ENCODE measurements at regions not wholly inside any gene's neighbourhood (a gene's known extent, or its start where the extent isn't known, plus 50 kb on each side); places are given as distances from the start of the nearest gene placed in this dataset.

DNA sequence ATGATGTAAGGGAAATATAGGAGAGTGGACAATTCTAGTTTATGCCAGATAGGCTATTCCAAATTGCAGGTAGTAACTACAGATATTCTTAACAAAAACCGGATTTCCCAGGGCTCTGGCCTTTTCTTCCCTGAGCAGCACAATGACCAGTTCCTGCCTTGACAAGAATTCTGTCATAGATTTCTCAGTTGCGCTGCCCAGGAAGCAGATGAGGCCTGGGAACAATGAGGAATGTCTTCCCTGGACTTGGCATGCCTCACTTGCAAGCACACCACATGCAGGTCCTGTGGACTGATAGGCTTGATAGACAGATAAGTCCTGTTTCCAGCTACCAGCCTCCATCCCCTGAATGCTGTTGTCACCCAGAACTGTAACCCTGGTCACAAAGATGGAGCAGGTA, 174.5 kb upstream of the PRSS58 start:
- H3K4me3 ChIP-seq (ENCODE audit: control insufficient read depth, low read depth, low read length): no peak overlapping the region
- TF ChIP-seq, protein P1, sequence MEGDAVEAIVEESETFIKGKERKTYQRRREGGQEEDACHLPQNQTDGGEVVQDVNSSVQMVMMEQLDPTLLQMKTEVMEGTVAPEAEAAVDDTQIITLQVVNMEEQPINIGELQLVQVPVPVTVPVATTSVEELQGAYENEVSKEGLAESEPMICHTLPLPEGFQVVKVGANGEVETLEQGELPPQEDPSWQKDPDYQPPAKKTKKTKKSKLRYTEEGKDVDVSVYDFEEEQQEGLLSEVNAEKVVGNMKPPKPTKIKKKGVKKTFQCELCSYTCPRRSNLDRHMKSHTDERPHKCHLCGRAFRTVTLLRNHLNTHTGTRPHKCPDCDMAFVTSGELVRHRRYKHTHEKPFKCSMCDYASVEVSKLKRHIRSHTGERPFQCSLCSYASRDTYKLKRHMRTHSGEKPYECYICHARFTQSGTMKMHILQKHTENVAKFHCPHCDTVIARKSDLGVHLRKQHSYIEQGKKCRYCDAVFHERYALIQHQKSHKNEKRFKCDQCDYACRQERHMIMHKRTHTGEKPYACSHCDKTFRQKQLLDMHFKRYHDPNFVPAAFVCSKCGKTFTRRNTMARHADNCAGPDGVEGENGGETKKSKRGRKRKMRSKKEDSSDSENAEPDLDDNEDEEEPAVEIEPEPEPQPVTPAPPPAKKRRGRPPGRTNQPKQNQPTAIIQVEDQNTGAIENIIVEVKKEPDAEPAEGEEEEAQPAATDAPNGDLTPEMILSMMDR (conservative IDR thresholded peaks at IDR 0.05; ENCODE audit: control insufficient read depth, insufficient read depth, low read depth, low read length): no peak
- no peak for DNase-seq (ENCODE audit: low read depth)

DNA sequence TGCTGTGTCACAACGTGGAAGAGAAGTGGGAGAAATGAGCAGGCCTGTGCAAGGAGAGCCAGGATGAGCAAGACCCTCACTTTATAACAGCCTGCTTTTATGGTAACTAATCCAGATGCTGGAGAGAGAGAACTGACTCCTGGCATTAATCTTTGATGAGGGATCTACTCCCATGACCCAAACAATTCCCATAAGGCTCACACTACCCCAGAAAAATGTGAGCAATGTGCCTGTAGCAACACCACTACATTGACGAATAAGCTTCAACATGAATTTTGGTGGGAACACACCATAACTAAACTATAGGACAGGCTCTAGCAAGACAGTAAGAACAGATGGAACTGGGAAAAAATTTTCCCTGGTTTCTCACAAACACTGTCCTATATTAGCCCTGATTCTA, 173.6 kb upstream of the PRSS58 start:
- peak; percentile 13 for DNase-seq (ENCODE audit: low read depth)
- TF ChIP-seq, protein P1 (conservative IDR thresholded peaks at IDR 0.05; ENCODE audit: control insufficient read depth, insufficient read depth, low read depth, low read length): no peak
- H3K4me3 ChIP-seq (ENCODE audit: control insufficient read depth, low read depth, low read length): no peak overlapping the region

DNA sequence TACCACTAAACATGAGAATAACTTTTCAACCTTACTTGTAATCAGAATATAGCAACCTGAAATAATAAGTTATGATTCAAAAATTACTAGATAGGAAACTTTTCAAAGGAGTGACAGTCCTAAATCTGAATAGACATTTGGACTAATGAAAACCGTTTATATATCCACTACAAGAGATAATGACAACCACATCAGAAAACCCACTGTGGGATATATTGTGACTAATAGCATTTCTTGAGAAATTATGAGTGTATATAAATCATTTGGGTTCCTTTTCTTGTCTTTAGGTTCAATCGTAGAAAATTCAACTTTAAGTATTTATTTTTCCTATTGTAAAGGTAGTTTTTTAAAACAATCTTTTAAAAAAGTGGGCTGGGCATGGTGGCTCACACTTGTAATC, 170.2 kb upstream of the PRSS58 start:
- no peak for DNase-seq (ENCODE audit: low read depth)
- TF ChIP-seq, protein P1 (conservative IDR thresholded peaks at IDR 0.05; ENCODE audit: control insufficient read depth, insufficient read depth, low read depth, low read length): no peak
- H3K4me3 ChIP-seq (ENCODE audit: control insufficient read depth, low read depth, low read length): no peak overlapping the region

DNA sequence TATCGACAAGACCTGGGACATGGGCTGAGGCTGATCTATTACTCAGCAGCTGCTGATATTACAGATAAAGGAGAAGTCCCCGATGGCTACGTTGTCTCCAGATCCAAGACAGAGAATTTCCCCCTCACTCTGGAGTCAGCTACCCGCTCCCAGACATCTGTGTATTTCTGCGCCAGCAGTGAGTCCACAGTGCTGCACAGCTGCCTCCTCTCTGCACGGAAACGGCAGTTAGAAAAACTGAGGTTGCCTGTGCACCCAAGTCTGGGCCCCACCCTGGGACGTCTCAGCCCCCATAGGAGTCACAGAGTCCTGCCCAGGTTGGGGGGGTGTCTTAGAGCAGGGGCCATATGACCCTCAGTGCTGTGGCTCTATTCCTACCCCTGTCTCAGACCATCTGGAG, 167.4 kb upstream of the PRSS58 start:
- no peak for DNase-seq (ENCODE audit: low read depth)
- TF ChIP-seq, protein P1 (conservative IDR thresholded peaks at IDR 0.05; ENCODE audit: control insufficient read depth, insufficient read depth, low read depth, low read length): no peak
- no peak overlapping the region for H3K4me3 ChIP-seq (ENCODE audit: control insufficient read depth, low read depth, low read length)

DNA sequence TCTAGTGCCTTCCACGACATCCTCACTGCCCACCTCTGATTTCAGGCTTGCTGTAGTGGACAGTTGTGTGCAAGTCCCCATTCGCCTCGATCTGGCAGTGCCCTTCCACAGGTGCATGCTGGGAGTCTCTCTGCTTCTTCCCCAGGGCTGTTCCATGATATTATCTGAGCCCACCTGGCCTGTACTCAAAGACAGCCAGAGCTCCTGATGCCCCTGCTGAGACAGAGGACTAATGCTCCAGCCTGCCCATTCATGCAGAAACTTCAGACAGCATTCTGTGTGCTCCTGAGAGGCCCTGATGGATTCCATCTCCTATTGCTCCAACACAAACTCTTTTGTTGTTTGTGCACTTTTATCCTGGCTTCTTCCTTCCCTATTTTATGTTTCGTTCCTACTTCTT, 164.8 kb upstream of the PRSS58 start:
- TF ChIP-seq, protein P1 (conservative IDR thresholded peaks at IDR 0.05; ENCODE audit: control insufficient read depth, insufficient read depth, low read depth, low read length): no peak
- DNase-seq (ENCODE audit: low read depth): no peak
- no peak overlapping the region for H3K4me3 ChIP-seq (ENCODE audit: control insufficient read depth, low read depth, low read length)

DNA sequence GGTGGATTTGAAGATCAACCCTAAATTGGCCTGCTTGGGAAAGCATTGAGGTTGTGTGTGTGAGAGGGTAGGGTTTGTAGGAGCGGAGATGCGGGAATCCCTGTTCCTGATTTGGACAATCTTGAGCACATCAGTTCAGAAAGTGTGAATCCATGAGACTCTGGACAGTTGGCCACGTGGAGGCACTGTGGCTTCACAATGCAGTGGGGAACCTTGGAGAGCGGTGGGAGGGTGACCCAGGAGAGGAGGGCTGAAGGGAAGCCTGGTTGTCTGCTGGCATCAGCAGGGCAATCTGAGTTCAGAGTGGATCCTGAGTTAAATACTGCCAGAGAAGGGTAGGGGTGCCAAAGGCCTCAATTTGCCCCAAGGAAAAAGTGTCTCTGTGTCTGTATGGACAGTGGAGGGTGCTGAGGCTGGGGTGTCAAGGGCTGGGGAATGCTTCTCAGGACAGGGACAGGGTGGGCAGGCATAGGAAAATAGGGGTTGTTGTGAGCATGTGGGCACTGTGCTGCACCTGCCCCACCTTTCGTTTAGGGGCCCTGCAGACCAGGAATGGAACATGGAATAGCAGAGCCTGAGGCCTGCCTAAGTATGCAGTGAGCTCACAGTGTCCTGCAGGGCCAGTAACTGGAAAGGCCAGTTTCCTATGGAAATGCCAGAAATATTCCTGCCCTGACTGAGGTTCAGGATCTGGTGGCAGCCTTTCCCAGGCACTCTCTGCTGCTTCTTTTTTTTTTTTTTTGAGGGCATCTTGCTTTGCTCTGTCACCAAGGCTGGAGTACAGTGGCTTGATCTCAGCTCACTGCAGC, 162.9 kb upstream of the PRSS58 start:
- TF ChIP-seq, protein P1 (conservative IDR thresholded peaks at IDR 0.05; ENCODE audit: control insufficient read depth, insufficient read depth, low read depth, low read length): peak; percentile 47
- DNase-seq (ENCODE audit: low read depth): peak; percentile 40
- H3K4me3 ChIP-seq (ENCODE audit: control insufficient read depth, low read depth, low read length): no peak overlapping the region
